ENCODE measurements at regions not wholly inside any gene's neighbourhood (a gene's known extent, or its start where the extent isn't known, plus 50 kb on each side); places are given as distances from the start of the nearest gene placed in this dataset.

DNA sequence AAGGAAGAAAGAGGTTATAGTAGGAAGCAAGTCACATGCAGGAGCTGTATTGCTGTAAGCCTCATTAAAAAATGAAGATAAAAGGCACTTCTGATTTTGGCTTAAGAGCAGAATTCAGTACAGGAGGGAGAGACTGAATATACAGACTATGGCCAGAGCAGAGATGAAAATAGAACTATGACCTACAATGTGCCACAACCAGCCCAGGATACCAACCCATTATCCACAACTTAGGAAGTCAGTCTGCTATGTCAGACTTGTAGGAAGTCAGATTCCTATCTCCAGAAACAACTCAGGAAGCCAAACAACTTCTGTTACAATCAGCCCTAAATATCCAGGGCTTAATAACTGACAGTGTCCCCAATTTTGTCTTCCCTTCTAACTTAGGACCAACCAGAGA is 156.2 kb upstream of the ANKH start:
- peaks cover 23% of the 10 kb centered on the region for H3K27me3 Mint-ChIP-seq (ENCODE audit: low read depth)
- H3K9me3 Mint-ChIP-seq = no peaks in the 10 kb centered on the region
- H3K4me1 Mint-ChIP-seq (ENCODE audit: low read depth) = no peaks in the 10 kb centered on the region
- H3K27ac Mint-ChIP-seq = no peak overlapping the region
- no peak overlapping the region for H3K4me3 Mint-ChIP-seq
- H3K36me3 Mint-ChIP-seq (ENCODE audit: low read depth) = no peaks in the 10 kb centered on the region
- no peak for DNase-seq (ENCODE audit: low spot score)

GRCh38 chr5:15026944-15027343 is 155.4 kb upstream of the ANKH start:
- no peaks in the 10 kb centered on the region for H3K4me1 Mint-ChIP-seq (ENCODE audit: low read depth)
- H3K27ac Mint-ChIP-seq = no peak overlapping the region
- H3K9me3 Mint-ChIP-seq = no peaks in the 10 kb centered on the region
- no peak overlapping the region for H3K4me3 Mint-ChIP-seq
- DNase-seq (ENCODE audit: low spot score) = no peak
- H3K36me3 Mint-ChIP-seq (ENCODE audit: low read depth) = no peaks in the 10 kb centered on the region
- peaks cover 19% of the 10 kb centered on the region for H3K27me3 Mint-ChIP-seq (ENCODE audit: low read depth)

DNA sequence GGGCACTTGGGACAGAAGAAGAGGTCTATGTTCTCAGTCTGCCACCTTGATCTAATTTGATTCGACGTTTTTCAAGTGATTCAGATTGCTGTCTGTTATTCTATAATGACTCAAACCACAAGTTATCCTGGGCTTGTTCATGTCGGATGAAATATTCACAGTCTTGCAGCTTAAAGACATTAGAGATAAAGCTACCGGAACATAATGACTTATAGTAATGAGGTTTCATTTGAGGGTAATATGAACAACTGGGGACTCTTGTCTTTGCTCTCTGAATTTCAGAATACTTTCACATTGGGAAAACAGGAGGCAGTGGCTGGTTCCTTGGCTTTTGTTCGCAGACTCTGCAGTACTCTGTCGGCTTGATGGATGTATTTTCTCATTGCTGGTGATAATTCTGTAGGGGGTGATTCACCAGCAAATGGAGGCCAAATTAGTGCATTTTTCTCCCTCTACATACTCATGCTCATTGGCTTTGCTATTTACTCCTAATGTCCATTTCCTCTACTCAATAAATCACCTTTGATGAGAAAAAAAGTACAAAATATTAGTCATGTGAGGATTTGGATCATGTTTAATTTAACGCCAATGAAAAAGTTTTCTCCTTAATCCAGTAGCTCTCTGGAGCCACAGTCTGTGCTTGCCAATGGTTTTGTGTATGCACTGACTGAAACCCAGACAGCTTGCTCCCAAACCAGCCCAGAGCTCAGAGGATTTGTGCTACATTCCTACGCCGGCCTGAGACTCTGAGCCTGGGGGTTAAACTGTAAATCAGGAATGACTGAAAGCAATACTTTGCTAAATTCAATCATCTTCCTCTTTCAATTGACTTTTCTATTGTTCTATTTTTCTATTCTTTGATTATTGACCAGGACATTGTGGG is 154.7 kb upstream of the ANKH start:
- Mint-ChIP-seq H3K27ac (no peak overlapping the region), H3K27me3 (ENCODE audit: low read depth) (peaks cover 17% of the 10 kb centered on the region), H3K36me3 (ENCODE audit: low read depth) (no peaks in the 10 kb centered on the region), H3K4me1 (ENCODE audit: low read depth) (no peaks in the 10 kb centered on the region), H3K4me3 (no peak overlapping the region), H3K9me3 (no peaks in the 10 kb centered on the region)
- no peak for DNase-seq (ENCODE audit: low spot score)

DNA sequence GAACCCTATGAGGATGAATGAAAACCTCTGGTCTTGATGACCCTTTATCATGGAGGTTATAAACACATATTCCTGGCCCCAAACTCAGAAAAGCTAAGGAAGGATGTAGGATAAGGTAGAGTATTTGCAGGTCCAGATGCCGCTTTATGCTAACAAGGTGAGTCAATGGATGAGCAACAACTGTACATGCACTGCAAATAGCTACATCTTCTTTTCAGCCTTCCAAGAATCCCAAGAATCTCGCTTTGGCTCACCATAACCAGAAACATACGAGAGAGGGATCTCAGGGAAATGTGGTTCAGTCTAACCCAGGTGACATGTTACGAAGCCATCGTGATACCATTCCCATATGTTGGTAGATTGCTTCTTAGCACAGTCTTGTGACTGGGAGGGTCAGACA is 152.3 kb upstream of the ANKH start:
- H3K27ac Mint-ChIP-seq = no peak overlapping the region
- H3K4me3 Mint-ChIP-seq = no peak overlapping the region
- H3K27me3 Mint-ChIP-seq (ENCODE audit: low read depth) = peaks cover 11% of the 10 kb centered on the region
- no peaks in the 10 kb centered on the region for H3K9me3 Mint-ChIP-seq
- H3K4me1 Mint-ChIP-seq (ENCODE audit: low read depth) = no peaks in the 10 kb centered on the region
- no peak for DNase-seq (ENCODE audit: low spot score)
- no peaks in the 10 kb centered on the region for H3K36me3 Mint-ChIP-seq (ENCODE audit: low read depth)

DNA sequence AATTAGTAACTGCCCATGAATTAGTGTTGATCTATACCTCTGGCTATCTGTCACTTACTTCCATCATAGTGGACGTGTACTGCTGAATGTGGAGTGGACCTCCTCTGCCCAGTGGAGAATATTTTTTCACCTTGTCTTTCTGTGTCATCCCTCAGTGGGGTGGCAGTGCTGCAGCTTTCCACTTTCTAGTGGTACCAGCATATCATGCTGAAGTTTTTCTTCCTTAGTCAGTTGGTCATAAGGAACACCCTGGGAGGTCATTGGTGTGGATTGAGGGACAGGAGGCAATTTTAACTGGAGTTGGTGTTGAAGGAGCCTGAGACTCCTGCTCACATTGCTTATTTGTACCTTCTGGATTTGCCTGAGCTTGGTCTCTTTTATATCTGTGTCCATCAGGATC is 151.7 kb upstream of the ANKH start:
- H3K4me3 Mint-ChIP-seq = no peak overlapping the region
- no peak overlapping the region for H3K27ac Mint-ChIP-seq
- no peaks in the 10 kb centered on the region for H3K4me1 Mint-ChIP-seq (ENCODE audit: low read depth)
- H3K36me3 Mint-ChIP-seq (ENCODE audit: low read depth) = no peaks in the 10 kb centered on the region
- DNase-seq (ENCODE audit: low spot score) = no peak
- peaks cover 11% of the 10 kb centered on the region for H3K27me3 Mint-ChIP-seq (ENCODE audit: low read depth)
- no peaks in the 10 kb centered on the region for H3K9me3 Mint-ChIP-seq

DNA sequence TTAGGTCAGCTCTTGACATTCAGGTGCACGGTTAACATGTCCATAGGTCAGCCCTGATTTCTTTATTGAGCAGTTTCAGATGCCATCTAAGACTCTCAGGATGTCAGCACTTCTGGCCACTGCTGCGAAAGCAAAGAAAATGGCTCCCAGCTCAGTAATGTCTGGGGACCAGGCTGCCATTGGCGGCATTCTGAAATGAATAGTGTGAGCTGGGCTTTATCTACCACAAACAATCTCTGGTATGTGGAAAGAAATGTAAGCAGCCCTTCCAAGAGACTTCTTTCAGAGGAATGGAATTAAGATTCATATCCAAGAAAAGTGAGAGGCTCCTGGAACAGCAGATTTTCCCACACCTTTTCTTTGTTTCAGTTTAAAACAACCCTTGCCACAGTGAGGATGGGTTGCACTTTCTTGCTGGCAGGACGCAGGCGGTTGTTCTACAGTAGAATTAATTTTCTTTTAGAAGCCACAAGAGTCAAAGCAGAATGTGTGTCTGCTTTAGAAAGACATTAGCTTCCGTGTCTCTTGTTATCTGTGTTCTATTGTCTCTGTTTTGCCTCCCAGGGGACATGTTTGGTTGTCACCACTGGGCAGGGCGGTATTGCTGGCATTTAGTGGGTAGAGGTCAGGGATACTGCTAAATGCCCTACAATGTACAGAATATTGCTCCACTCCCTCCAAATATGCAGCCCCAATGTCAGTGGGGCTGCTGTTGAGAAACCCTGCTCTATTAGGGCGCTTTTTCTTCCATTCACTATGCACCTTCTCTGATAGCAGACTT is 149.9 kb upstream of the ANKH start:
- H3K4me3 Mint-ChIP-seq = no peak overlapping the region
- H3K36me3 Mint-ChIP-seq (ENCODE audit: low read depth) = no peaks in the 10 kb centered on the region

GRCh38 chr5:15020736-15021135 is 149.2 kb upstream of the ANKH start:
- no peak overlapping the region for H3K27ac Mint-ChIP-seq
- H3K36me3 Mint-ChIP-seq (ENCODE audit: low read depth) = no peaks in the 10 kb centered on the region
- no peaks in the 10 kb centered on the region for H3K9me3 Mint-ChIP-seq
- peaks cover 15% of the 10 kb centered on the region for H3K27me3 Mint-ChIP-seq (ENCODE audit: low read depth)
- DNase-seq (ENCODE audit: low spot score) = no peak
- H3K4me3 Mint-ChIP-seq = no peak overlapping the region
- no peaks in the 10 kb centered on the region for H3K4me1 Mint-ChIP-seq (ENCODE audit: low read depth)

More for the DNA sequence above, 149.9 kb upstream of the ANKH start:
- Mint-ChIP-seq H3K27me3 (ENCODE audit: low read depth) (peaks cover 9% of the 10 kb centered on the region), H3K9me3 (no peaks in the 10 kb centered on the region), H3K27ac (no peak overlapping the region), H3K4me1 (ENCODE audit: low read depth) (no peaks in the 10 kb centered on the region)
- no peak for DNase-seq (ENCODE audit: low spot score)

GRCh38 chr5:15014809-15015208 is 143.2 kb upstream of the ANKH start:
- H3K27ac Mint-ChIP-seq = no peak overlapping the region
- peaks cover 9% of the 10 kb centered on the region for H3K27me3 Mint-ChIP-seq (ENCODE audit: low read depth)
- H3K9me3 Mint-ChIP-seq = no peaks in the 10 kb centered on the region
- no peaks in the 10 kb centered on the region for H3K4me1 Mint-ChIP-seq (ENCODE audit: low read depth)
- no peak overlapping the region for H3K4me3 Mint-ChIP-seq
- no peak for DNase-seq (ENCODE audit: low spot score)
- no peaks in the 10 kb centered on the region for H3K36me3 Mint-ChIP-seq (ENCODE audit: low read depth)

DNA sequence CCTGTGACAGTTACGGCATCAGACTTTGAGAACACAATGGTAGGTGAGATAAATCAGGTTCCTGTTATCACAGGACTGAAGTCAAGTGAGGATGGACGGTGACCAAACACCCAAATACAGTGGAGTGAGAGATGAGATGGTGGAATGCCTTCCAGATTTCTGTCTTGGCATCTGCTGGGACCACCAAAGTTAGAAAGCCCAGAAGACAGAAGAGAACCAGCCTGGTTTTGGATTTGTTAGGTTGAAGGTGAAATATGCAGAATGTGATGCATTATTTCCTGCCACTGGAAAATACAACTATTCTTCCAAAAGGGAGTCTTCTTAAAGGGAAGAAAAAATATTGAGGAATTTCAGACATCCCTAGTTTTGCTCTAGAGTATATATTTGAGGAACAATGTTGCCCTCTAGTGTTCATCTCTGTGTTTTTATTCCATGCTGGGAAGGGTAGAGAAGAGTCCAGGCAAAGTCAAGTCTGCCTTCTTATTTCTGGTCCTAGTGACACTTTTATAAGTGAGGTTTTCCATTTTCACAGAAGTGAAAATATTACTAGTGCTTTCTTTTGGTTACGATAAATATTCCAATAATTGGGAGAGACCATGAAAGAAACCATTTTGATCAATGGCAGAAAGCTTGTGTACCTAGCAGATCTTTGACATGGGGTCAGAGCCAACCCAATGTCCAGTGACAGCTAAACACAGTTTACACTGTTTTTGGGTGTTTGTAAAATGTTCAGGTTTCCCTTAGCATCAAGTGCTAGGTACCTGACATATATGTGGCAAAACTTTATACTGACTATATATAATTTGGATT is 142.3 kb upstream of the ANKH start:
- Mint-ChIP-seq H3K27me3 (ENCODE audit: low read depth) (peaks cover 7% of the 10 kb centered on the region), H3K4me1 (ENCODE audit: low read depth) (no peaks in the 10 kb centered on the region), H3K9me3 (no peaks in the 10 kb centered on the region), H3K36me3 (ENCODE audit: low read depth) (no peaks in the 10 kb centered on the region), H3K4me3 (no peak overlapping the region), H3K27ac (no peak overlapping the region)
- no peak for DNase-seq (ENCODE audit: low spot score)

GRCh38 chr5:15012061-15012460 is 140.5 kb upstream of the ANKH start:
- no peaks in the 10 kb centered on the region for H3K9me3 Mint-ChIP-seq

DNA sequence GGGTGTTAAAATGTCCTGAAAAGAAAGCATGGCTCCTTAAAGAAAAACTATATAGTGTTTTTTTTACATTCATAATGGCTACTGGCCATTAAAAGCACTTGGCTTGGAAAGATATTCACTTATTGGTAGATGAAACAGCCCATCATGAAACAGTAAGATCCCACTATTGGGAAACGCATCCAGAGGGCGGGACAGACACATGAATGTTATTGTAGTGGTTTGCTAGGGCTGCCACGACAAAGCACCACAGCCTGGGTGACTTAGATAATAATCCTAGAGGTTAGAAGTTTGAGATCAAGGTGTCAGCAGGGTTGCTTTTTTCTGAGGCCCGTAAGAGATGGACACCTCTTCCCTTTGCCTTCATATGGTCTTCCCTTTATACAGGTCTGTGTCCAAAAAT is 139.4 kb upstream of the ANKH start:
- DNase-seq (ENCODE audit: low spot score) = no peak
- peaks cover 11% of the 10 kb centered on the region for H3K27me3 Mint-ChIP-seq (ENCODE audit: low read depth)
- no peaks in the 10 kb centered on the region for H3K9me3 Mint-ChIP-seq
- no peak overlapping the region for H3K27ac Mint-ChIP-seq
- H3K4me1 Mint-ChIP-seq (ENCODE audit: low read depth) = no peaks in the 10 kb centered on the region
- H3K36me3 Mint-ChIP-seq (ENCODE audit: low read depth) = no peaks in the 10 kb centered on the region
- no peak overlapping the region for H3K4me3 Mint-ChIP-seq

More at GRCh38 chr5:15012061-15012460, 140.5 kb upstream of the ANKH start:
- Mint-ChIP-seq H3K27ac (no peak overlapping the region), H3K4me3 (no peak overlapping the region), H3K36me3 (ENCODE audit: low read depth) (no peaks in the 10 kb centered on the region), H3K4me1 (ENCODE audit: low read depth) (no peaks in the 10 kb centered on the region), H3K27me3 (ENCODE audit: low read depth) (peaks cover 12% of the 10 kb centered on the region)
- no peak for DNase-seq (ENCODE audit: low spot score)

DNA sequence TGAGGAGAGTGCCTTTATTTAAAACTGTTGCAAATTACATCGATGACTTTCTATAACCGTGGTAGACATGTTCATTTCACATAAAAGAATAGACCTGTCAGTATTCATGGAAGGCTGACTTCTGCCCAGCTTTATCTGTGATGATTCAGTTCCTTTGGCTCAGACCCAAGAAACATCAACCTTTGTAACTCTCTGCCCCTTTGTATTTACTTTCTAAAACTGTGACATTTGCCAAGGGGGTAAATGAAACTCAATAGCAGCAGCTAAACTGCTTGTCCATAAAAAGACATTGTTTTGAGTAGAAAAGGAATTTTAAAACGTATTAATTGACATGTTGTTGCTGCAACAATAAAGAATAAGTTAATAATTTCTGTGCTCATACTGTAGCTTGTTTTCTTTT is 137.8 kb upstream of the ANKH start:
- Mint-ChIP-seq H3K27ac (no peak overlapping the region), H3K36me3 (ENCODE audit: low read depth) (no peaks in the 10 kb centered on the region), H3K4me3 (no peak overlapping the region), H3K27me3 (ENCODE audit: low read depth) (peaks cover 18% of the 10 kb centered on the region), H3K4me1 (ENCODE audit: low read depth) (peaks cover 4% of the 10 kb centered on the region), H3K9me3 (no peaks in the 10 kb centered on the region)
- DNase-seq (ENCODE audit: low spot score) = no peak

GRCh38 chr5:15008921-15009320 is 137.3 kb upstream of the ANKH start:
- no peak for DNase-seq (ENCODE audit: low spot score)
- peaks cover 4% of the 10 kb centered on the region for H3K4me1 Mint-ChIP-seq (ENCODE audit: low read depth)
- H3K27ac Mint-ChIP-seq = no peak overlapping the region
- H3K9me3 Mint-ChIP-seq = no peaks in the 10 kb centered on the region
- H3K36me3 Mint-ChIP-seq (ENCODE audit: low read depth) = no peaks in the 10 kb centered on the region
- peaks cover 18% of the 10 kb centered on the region for H3K27me3 Mint-ChIP-seq (ENCODE audit: low read depth)
- H3K4me3 Mint-ChIP-seq = no peak overlapping the region

DNA sequence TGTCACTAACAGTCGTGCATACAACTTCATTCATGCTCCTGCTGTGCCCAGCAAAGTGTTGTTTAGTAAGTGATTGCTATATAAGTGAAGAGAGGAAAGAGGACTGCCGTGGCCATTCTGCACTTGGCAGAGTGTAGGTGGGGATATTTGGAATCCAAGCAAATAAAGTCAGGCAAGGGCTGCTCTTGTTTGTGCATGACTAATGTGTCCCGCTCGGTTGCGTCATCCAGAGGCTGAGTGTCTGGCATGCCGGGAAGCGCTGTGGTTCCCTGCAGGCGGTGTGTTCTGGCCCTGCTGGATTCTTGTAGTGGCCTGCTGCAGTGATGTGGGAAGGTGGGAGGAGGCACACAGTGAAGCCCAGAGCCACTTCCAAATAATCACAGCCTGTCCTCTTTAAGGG is 136.9 kb upstream of the ANKH start:
- no peak overlapping the region for H3K27ac Mint-ChIP-seq
- H3K4me3 Mint-ChIP-seq = no peak overlapping the region
- no peaks in the 10 kb centered on the region for H3K9me3 Mint-ChIP-seq
- H3K4me1 Mint-ChIP-seq (ENCODE audit: low read depth) = peaks cover 4% of the 10 kb centered on the region
- DNase-seq (ENCODE audit: low spot score) = no peak
- H3K36me3 Mint-ChIP-seq (ENCODE audit: low read depth) = no peaks in the 10 kb centered on the region
- peaks cover 18% of the 10 kb centered on the region for H3K27me3 Mint-ChIP-seq (ENCODE audit: low read depth)

Measured in T-helper 2 cell treated with Interferon-gamma antibody and Interleukin-4, amounts not matched to agents 5 μg/mL and 100 μg/mL, for 36 hours (primary cell).